GM12892 (cell line): ENCODE measurements at regions not wholly inside any gene's neighbourhood (a gene's known extent, or its start where the extent isn't known, plus 50 kb on each side); places are given as distances from the start of the nearest gene placed in this dataset.

Source experiments
- POLR2A ChIP-seq: IDR thresholded peaks from 2 replicates; pipeline ENCODE4 v1.6.1; 2011; ENCODE audit warnings: low read depth, low read length, control low read depth
- POLR2AphosphoS5 ChIP-seq: IDR thresholded peaks from 2 replicates; pipeline ENCODE4 v1.6.1; 2011; ENCODE audit warnings: low read depth, low read length, control low read depth

DNA sequence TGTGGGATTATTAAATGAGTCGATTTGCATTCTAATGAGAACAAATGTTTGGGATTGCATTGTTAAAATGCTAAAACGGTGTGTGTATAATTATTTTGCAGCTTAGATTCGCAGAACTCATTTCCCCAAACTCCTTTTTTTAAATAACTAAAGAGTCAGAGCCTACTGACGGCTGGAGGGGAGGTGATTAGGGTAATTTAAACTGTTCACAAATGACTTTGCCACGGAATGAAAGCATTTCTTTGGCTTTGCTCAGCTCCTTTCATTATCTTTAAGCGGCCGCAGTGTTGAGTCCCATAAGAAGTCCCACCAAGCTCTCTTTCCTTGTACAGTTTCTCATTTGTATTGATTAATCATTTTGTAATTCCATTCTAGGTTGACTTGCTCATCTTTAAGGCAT is 1632.8 kb downstream of the MAT2B start:
- TF ChIP-seq POLR2AphosphoS5 (no peak), POLR2A (no peak)
